SK-N-MC (cell line): ENCODE measurements at regions not wholly inside any gene's neighbourhood (a gene's known extent, or its start where the extent isn't known, plus 50 kb on each side); places are given as distances from the start of the nearest gene placed in this dataset.

ENCODE experiments used
- FOXP2 ChIP-seq: optimal IDR thresholded peaks from 2 replicates; pipeline ENCODE3; 2011; ENCODE audit warnings: mild to moderate bottlenecking, moderate library complexity; ENCODE audit not compliant: insufficient read depth; ENCODE audit errors: extremely low read length, control extremely low read depth
- POLR2AphosphoS5 ChIP-seq: IDR thresholded peaks from 2 replicates; pipeline ENCODE4 v1.6.1; 2012; ENCODE audit warnings: mild to moderate bottlenecking, low read depth, low read length, borderline replicate concordance

DNA sequence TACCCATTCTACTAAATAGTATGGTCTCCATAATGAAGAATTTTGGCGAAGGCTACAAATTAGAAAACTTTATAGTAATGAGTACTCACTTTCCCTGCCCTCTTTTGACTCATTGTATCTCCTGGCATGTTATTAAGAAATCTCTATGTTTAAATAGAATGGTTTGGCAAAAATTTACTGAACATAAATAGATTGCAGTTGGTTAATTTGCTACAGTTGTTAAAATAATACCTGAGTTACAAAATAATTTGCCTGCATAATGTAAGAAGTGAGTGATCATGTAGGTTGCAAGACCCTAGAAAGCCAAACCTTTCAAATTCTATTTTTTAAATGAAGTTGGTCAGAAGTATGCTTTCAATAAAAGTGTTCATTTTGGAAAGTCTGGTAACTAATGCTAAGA lies 176.8 kb upstream of the AHR start:
- TF ChIP-seq POLR2AphosphoS5 (no peak), FOXP2 (no peak)
